PFSK-1 (cell line): ENCODE measurements at regions not wholly inside any gene's neighbourhood (a gene's known extent, or its start where the extent isn't known, plus 50 kb on each side); places are given as distances from the start of the nearest gene placed in this dataset.

Experiments used
- POLR2AphosphoS5 ChIP-seq: IDR thresholded peaks from 2 replicates; pipeline ENCODE4 v1.6.1; 2012; ENCODE audit warnings: low read depth, mild to moderate bottlenecking, control low read depth, low read length, moderate library complexity
- TF ChIP-seq, protein P1 (sequence below), 2 experiments: IDR thresholded peaks; 2 replicates each; pipeline versions ENCODE4 v1.6.1 to v1.8.0; 2011 to 2012; ENCODE audit warnings: low read depth in 2 of 2, low read length in 2 of 2, control low read depth in 1 of 2, inconsistent platforms in 1 of 2, mild to moderate bottlenecking in 1 of 2, moderate library complexity in 1 of 2; ENCODE audit not compliant: insufficient read depth in 1 of 2

DNA sequence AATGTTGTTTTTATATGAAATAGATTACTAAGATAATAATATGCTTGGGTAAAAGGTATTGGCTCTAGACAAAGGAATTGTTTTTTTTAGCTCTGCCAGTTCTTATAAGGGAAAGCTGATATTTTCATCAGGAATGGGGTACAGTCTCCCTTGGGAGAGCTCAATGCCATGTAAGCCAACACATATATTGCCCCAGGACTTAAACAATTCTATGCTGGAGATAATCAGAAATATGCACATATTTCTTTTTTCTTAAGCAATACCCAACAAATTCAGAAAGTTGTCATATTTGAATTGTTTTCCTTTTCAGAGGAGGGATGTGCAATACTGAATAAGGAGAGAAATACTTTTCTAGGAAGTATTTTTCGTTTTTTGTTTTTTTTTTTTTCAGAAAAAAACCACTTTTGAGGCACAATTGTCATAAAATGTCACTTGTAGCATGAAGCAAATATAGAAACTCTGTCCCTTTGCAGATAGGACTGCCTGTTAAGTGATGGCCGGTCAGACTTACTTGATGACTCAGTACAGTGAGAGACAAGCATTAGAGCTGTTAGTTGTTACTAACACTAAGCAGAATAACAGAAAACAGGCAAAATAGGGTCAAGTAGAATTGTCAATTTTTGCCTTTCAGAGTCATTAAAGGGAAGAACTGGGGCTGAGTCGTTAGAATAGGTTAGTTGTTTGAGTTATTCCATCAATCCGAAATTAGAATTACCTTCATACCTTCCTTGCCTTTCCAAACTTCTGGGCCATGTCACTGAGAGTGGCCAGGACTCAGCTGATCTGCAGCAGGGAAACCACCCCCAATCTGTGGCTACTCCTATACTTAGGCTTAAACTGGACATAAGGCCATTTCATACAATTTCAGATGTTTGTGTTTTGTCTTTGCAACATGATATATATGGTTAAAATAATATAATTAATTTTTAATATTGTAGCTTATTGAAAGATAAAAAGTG is 168.1 kb downstream of the SLC38A4 start:
- TF ChIP-seq, protein P1, sequence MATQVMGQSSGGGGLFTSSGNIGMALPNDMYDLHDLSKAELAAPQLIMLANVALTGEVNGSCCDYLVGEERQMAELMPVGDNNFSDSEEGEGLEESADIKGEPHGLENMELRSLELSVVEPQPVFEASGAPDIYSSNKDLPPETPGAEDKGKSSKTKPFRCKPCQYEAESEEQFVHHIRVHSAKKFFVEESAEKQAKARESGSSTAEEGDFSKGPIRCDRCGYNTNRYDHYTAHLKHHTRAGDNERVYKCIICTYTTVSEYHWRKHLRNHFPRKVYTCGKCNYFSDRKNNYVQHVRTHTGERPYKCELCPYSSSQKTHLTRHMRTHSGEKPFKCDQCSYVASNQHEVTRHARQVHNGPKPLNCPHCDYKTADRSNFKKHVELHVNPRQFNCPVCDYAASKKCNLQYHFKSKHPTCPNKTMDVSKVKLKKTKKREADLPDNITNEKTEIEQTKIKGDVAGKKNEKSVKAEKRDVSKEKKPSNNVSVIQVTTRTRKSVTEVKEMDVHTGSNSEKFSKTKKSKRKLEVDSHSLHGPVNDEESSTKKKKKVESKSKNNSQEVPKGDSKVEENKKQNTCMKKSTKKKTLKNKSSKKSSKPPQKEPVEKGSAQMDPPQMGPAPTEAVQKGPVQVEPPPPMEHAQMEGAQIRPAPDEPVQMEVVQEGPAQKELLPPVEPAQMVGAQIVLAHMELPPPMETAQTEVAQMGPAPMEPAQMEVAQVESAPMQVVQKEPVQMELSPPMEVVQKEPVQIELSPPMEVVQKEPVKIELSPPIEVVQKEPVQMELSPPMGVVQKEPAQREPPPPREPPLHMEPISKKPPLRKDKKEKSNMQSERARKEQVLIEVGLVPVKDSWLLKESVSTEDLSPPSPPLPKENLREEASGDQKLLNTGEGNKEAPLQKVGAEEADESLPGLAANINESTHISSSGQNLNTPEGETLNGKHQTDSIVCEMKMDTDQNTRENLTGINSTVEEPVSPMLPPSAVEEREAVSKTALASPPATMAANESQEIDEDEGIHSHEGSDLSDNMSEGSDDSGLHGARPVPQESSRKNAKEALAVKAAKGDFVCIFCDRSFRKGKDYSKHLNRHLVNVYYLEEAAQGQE (IDR thresholded peaks at IDR 0.05; ENCODE audit: insufficient read depth in 1 of 2, low read depth in 2 of 2, low read length in 2 of 2): no peak
- TF ChIP-seq POLR2AphosphoS5: no peak
